PC-3 (cell line): ENCODE measurements at regions not wholly inside any gene's neighbourhood (a gene's known extent, or its start where the extent isn't known, plus 50 kb on each side); places are given as distances from the start of the nearest gene placed in this dataset.

Source experiments
- EZH2 ChIP-seq: fragments of 300-600 bp; sonication (generic); IDR thresholded peaks from one replicate; pipeline ENCODE4 v1.6.1; 2017; ENCODE audit warnings: antibody characterized with exemption, mild to moderate bottlenecking, low read length; ENCODE audit not compliant: unreplicated experiment
- TF ChIP-seq, protein P1 (sequence below): fragments of 300-600 bp; sonication (generic); conservative IDR thresholded peaks from 2 replicates; pipeline ENCODE4 v1.5.1; 2017; ENCODE audit warnings: antibody characterized with exemption, low read depth, mild to moderate bottlenecking, low read length

DNA sequence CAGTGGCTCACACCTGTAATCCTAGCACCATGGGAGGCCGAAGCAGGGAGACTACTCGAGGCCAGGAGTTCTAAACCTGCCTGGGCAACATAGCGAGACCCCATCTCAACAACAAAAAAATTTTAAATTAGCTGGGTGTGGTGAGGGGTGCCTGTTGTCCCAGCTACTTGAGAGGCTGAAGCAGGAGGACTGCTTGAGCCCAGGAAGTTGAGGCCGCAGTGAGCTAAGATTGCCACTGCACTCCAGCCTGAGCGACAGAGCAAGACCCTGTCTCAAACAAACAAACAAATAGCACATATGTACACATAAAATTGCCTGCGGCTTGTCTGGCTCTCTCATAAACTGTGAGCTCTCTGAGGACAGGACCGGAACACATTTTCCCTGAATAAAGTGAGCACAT lies 106.3 kb downstream of the BANF2 start:
- TF ChIP-seq EZH2 = no peak
- TF ChIP-seq, protein P1, sequence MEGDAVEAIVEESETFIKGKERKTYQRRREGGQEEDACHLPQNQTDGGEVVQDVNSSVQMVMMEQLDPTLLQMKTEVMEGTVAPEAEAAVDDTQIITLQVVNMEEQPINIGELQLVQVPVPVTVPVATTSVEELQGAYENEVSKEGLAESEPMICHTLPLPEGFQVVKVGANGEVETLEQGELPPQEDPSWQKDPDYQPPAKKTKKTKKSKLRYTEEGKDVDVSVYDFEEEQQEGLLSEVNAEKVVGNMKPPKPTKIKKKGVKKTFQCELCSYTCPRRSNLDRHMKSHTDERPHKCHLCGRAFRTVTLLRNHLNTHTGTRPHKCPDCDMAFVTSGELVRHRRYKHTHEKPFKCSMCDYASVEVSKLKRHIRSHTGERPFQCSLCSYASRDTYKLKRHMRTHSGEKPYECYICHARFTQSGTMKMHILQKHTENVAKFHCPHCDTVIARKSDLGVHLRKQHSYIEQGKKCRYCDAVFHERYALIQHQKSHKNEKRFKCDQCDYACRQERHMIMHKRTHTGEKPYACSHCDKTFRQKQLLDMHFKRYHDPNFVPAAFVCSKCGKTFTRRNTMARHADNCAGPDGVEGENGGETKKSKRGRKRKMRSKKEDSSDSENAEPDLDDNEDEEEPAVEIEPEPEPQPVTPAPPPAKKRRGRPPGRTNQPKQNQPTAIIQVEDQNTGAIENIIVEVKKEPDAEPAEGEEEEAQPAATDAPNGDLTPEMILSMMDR = no peak
